ENCODE measurements at regions not wholly inside any gene's neighbourhood (a gene's known extent, or its start where the extent isn't known, plus 50 kb on each side); places are given as distances from the start of the nearest gene placed in this dataset.

DNA sequence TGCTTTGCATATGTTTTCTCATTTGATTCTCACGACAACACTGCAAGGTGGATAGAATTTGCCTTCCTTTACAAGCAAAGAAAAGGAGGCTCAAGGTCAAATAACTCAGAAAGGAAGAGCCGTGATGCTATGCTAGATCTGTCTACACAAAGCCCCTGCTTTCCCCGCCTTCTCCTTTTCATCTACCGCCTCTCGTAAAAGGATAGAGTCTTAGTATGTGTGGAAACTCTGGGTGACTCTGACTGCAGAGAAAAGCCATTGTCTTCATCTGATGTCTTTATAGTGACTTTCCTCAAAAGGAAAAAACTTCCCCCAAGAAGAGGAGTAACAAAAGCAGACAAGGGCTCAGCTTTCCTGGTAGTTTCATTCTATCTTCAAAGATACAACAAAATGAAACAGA, 292.7 kb downstream of the ACTR3B start:
- H3K27ac ChIP-seq: no peak overlapping the region
- H3K9me3 ChIP-seq: no peaks in the 10 kb centered on the region
- DNase-seq (ENCODE audit: low spot score): no peak
- no peaks in the 10 kb centered on the region for H3K27me3 ChIP-seq (replicated peaks; ENCODE audit: insufficient read depth)
- H3K36me3 ChIP-seq: no peaks in the 10 kb centered on the region
- 32% methylated on average over 5 of the region's 5 CpGs for WGBS
- no peaks in the 10 kb centered on the region for H3K4me1 ChIP-seq (replicated peaks)
- intact Hi-C loops (cut with DNase I): no loop called here
- H3K4me3 ChIP-seq: no peak overlapping the region
- TF ChIP-seq POLR2A (IDR thresholded peaks at IDR 0.05) (no peak), POLR2AphosphoS5 (IDR thresholded peaks at IDR 0.05) (no peak)

DNA sequence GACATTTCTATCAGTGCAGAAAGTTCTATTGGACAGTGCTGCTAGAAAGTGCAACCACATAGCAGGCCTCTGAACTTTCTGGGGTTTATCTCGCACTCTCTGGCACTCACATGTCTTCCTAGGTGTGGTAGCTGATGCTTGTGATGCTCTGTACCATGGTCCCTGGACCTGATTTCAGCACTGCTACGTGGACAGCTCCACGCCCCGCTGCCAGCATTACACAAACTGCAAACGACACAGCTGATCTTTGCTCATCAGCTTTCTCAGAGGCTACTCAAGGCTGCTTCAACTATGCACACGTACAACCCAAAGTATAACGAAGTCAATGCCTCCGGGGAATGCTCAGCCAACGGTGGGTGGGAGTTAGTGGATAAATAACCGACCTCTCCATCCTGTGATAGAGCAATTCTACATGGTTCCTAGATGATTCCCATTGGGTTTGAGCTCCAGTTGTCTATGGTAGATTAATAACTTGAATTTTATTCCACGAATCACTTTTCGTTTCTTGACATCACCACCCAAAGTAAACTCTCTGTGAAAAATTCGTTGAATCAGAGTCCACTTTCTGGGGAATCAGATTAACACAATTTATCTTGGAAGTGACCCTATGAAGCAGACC, 302.5 kb downstream of the ACTR3B start:
- Histone ChIP-seq H3K27me3 (replicated peaks; ENCODE audit: insufficient read depth) (no peaks in the 10 kb centered on the region), H3K4me3 (no peak overlapping the region), H3K36me3 (no peaks in the 10 kb centered on the region), H3K4me1 (replicated peaks) (no peaks in the 10 kb centered on the region), H3K27ac (no peak overlapping the region), H3K9me3 (no peaks in the 10 kb centered on the region)
- DNase-seq (ENCODE audit: low spot score): no peak
- WGBS: 31% methylated on average over 13 of the region's 13 CpGs
- intact Hi-C loops (cut with DNase I): no loop called here
- no peak for TF ChIP-seq POLR2AphosphoS5 (IDR thresholded peaks at IDR 0.05)
- TF ChIP-seq, protein P1, sequence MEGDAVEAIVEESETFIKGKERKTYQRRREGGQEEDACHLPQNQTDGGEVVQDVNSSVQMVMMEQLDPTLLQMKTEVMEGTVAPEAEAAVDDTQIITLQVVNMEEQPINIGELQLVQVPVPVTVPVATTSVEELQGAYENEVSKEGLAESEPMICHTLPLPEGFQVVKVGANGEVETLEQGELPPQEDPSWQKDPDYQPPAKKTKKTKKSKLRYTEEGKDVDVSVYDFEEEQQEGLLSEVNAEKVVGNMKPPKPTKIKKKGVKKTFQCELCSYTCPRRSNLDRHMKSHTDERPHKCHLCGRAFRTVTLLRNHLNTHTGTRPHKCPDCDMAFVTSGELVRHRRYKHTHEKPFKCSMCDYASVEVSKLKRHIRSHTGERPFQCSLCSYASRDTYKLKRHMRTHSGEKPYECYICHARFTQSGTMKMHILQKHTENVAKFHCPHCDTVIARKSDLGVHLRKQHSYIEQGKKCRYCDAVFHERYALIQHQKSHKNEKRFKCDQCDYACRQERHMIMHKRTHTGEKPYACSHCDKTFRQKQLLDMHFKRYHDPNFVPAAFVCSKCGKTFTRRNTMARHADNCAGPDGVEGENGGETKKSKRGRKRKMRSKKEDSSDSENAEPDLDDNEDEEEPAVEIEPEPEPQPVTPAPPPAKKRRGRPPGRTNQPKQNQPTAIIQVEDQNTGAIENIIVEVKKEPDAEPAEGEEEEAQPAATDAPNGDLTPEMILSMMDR (IDR thresholded peaks at IDR 0.05): no peak
- TF ChIP-seq POLR2A (IDR thresholded peaks at IDR 0.05): no peak

DNA sequence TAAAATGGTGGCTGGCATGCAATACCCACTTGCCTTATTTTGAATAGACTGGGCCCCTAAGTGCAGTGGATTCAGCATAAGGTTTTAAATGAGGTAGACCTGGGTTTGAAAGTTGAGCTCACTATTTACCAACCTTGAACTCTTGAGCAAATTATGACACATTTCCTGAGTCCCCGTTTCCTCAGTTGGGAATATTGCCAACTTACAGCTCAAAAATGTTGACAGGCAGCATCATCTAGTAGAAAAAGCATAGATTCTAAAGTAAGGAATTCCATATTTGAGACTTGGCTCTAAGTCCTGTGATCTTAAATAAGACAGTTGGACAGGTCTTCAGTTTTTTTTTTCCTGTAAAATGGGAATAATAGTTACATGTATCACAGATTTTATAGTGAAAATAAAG, 305.5 kb downstream of the ACTR3B start:
- TF ChIP-seq POLR2A (IDR thresholded peaks at IDR 0.05) (no peak), POLR2AphosphoS5 (IDR thresholded peaks at IDR 0.05) (no peak)
- TF ChIP-seq, protein P1 (IDR thresholded peaks at IDR 0.05): no peak
- no peak for DNase-seq (ENCODE audit: low spot score)
- Histone ChIP-seq H3K4me1 (replicated peaks) (no peaks in the 10 kb centered on the region), H3K27me3 (replicated peaks; ENCODE audit: insufficient read depth) (no peaks in the 10 kb centered on the region), H3K9me3 (no peaks in the 10 kb centered on the region), H3K27ac (no peak overlapping the region), H3K4me3 (no peak overlapping the region), H3K36me3 (no peaks in the 10 kb centered on the region)
- WGBS: 21% methylated on average over 1 of the region's 1 CpG
- intact Hi-C loops (cut with DNase I): no loop called here

DNA sequence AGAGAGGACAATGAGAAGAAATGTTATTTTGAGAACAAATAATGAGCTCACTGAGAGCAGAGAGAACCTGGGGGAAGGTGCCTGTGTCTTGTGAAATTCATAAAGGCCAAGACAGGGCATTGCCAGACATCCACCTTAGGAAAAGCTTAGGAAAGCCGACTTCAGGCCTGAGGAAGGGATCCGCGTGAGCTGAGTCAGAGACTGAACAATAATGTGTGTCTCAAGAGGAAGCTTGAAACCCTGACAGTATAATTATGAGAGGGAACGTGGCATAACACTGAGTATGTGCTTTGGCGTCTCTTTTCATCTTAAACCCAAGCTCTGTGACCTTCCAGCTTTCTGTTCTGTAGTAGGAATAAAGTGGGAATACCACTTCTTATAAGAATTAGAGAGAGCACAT, 307.2 kb downstream of the ACTR3B start:
- H3K4me3 ChIP-seq: no peak overlapping the region
- DNase-seq (ENCODE audit: low spot score): no peak
- H3K27me3 ChIP-seq (replicated peaks; ENCODE audit: insufficient read depth): no peaks in the 10 kb centered on the region
- intact Hi-C loops (cut with DNase I): no loop called here
- H3K27ac ChIP-seq: no peak overlapping the region
- H3K4me1 ChIP-seq (replicated peaks): no peaks in the 10 kb centered on the region
- no peaks in the 10 kb centered on the region for H3K36me3 ChIP-seq
- H3K9me3 ChIP-seq: no peaks in the 10 kb centered on the region
- TF ChIP-seq POLR2AphosphoS5 (IDR thresholded peaks at IDR 0.05): no peak
- TF ChIP-seq, protein P1 (IDR thresholded peaks at IDR 0.05): no peak
- TF ChIP-seq POLR2A (IDR thresholded peaks at IDR 0.05): no peak
- 86% methylated on average over 5 of the region's 5 CpGs for WGBS

DNA sequence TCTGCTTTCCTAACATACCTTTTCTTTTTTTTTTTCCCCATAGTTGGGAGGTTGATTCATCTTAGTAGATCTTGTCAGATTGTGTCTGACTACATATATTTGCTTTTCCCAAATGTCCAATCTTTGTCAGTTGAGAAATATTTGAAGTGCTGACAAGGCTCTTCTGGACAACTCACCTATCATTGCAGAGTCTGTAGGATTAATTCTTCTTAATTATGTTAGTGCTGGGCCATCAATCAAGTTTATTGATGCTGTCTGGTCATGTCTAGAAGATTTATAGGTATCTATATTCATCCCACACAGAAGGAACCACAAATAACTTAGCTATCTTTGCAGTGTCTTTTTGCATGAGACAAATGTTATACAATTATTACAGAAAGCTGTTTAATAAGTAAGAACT, 310.6 kb downstream of the ACTR3B start:
- Histone ChIP-seq H3K4me3 (no peak overlapping the region), H3K36me3 (no peaks in the 10 kb centered on the region), H3K4me1 (replicated peaks) (no peaks in the 10 kb centered on the region), H3K9me3 (no peaks in the 10 kb centered on the region), H3K27me3 (replicated peaks; ENCODE audit: insufficient read depth) (no peaks in the 10 kb centered on the region), H3K27ac (no peak overlapping the region)
- no peak for DNase-seq (ENCODE audit: low spot score)
- intact Hi-C loops (cut with DNase I): no loop called here
- no peak for TF ChIP-seq POLR2A (IDR thresholded peaks at IDR 0.05)
- TF ChIP-seq, protein P1 (IDR thresholded peaks at IDR 0.05): no peak
- TF ChIP-seq POLR2AphosphoS5 (IDR thresholded peaks at IDR 0.05): no peak

Measured in prostate gland (tissue), 2 donors.